ENCODE measurements at regions not wholly inside any gene's neighbourhood (a gene's known extent, or its start where the extent isn't known, plus 50 kb on each side); places are given as distances from the start of the nearest gene placed in this dataset.

GRCh38 chr21:33155422-33155821 is 74.3 kb upstream of the IFNAR2 start:
- TF ChIP-seq CTCF (IDR thresholded peaks at IDR 0.05 in 2 of 3, conservative IDR thresholded peaks at IDR 0.05 in 1 of 3; ENCODE audit: borderline replicate concordance in 1 of 3, insufficient read depth in 1 of 3, low read depth in 2 of 3, low read length in 2 of 3), result no peak
- no peak for TF ChIP-seq RAD21 (IDR thresholded peaks at IDR 0.05; ENCODE audit: low read depth)
- no peak for TF ChIP-seq ATF3 (IDR thresholded peaks at IDR 0.05)
- TF ChIP-seq REST (IDR thresholded peaks at IDR 0.05; ENCODE audit: low read depth), result no peak
- no peak for TF ChIP-seq SRF (IDR thresholded peaks at IDR 0.05; ENCODE audit: low read depth)
- no peak for TF ChIP-seq CBX3 (IDR thresholded peaks at IDR 0.05; ENCODE audit: low read depth)
- no peak for TF ChIP-seq ELF1 (IDR thresholded peaks at IDR 0.05; ENCODE audit: borderline replicate concordance, low read depth)
- no peak for TF ChIP-seq POLR2A (IDR thresholded peaks at IDR 0.05; ENCODE audit: borderline replicate concordance, extremely low read depth, insufficient read depth, insufficient read length)
- no peak for TF ChIP-seq EZH2phosphoT487 (IDR thresholded peaks at IDR 0.05; ENCODE audit: borderline replicate concordance)
- no peak for TF ChIP-seq YY1 (IDR thresholded peaks at IDR 0.05; ENCODE audit: extremely low read depth, insufficient replicate concordance, low read depth, low read length)
- no peak for TF ChIP-seq EZH2 (IDR thresholded peaks at IDR 0.05)
- TF ChIP-seq ZNF274 (IDR thresholded peaks at IDR 0.05; ENCODE audit: low read depth, low read length), result no peak
